ENCODE measurements at regions not wholly inside any gene's neighbourhood (a gene's known extent, or its start where the extent isn't known, plus 50 kb on each side); places are given as distances from the start of the nearest gene placed in this dataset.

DNA sequence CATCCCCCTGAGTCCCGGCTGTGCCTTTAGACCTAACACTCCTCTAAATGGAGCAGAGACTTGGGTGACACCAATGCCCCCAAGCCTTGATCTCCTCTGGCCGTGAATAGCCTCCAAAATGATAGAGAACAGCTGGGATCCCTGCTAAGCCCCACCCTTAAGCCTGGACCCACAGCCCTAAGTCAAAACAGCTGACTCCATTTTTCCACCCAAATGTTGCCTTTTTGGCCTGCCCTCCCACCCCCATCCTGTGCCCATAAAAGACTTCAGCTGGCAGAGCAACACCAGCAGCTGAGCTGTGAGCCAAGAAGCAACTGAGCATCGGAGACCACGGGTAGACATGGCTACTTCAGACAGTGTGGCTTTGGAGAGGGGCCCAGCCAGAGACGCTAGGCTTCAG is 420.8 kb downstream of the NPHP4 start:
- WGBS (ENCODE audit: insufficient coverage), result 72% methylated on average over 4 of the region's 5 CpGs
- peak; percentile 61 for DNase-seq
- H3K4me3 ChIP-seq (ENCODE audit: low read length), result no peak overlapping the region
- no peaks in the 10 kb centered on the region for H3K36me3 ChIP-seq (ENCODE audit: control insufficient read depth, insufficient read depth, low read length)
- H3K4me1 ChIP-seq (ENCODE audit: control insufficient read depth, insufficient read depth, low read length), result peaks cover 5% of the 10 kb centered on the region
- no peaks in the 10 kb centered on the region for H3K9me3 ChIP-seq (replicated peaks; ENCODE audit: control insufficient read depth, low read depth, low read length)
- H3K27me3 ChIP-seq (ENCODE audit: control insufficient read depth, insufficient read depth, low read length), result no peaks in the 10 kb centered on the region
- H3K27ac ChIP-seq (ENCODE audit: low read length), result no peak overlapping the region

- H3K27me3 ChIP-seq (ENCODE audit: control insufficient read depth, insufficient read depth, low read length), result no peaks in the 10 kb centered on the region
- no peaks in the 10 kb centered on the region for H3K36me3 ChIP-seq (ENCODE audit: control insufficient read depth, insufficient read depth, low read length)
- H3K27ac ChIP-seq (ENCODE audit: low read length), result no peak overlapping the region
- H3K9me3 ChIP-seq (replicated peaks; ENCODE audit: control insufficient read depth, low read depth, low read length), result no peaks in the 10 kb centered on the region
- peak; percentile 2 for DNase-seq
- H3K4me1 ChIP-seq (ENCODE audit: control insufficient read depth, insufficient read depth, low read length), result peaks cover 5% of the 10 kb centered on the region
- H3K4me3 ChIP-seq (ENCODE audit: low read length), result no peak overlapping the region
- 30% methylated on average over 2 of the region's 2 CpGs for WGBS (ENCODE audit: insufficient coverage)
Observed at GRCh38 chr1:5570931-5571330, 421.3 kb downstream of the NPHP4 start.

DNA sequence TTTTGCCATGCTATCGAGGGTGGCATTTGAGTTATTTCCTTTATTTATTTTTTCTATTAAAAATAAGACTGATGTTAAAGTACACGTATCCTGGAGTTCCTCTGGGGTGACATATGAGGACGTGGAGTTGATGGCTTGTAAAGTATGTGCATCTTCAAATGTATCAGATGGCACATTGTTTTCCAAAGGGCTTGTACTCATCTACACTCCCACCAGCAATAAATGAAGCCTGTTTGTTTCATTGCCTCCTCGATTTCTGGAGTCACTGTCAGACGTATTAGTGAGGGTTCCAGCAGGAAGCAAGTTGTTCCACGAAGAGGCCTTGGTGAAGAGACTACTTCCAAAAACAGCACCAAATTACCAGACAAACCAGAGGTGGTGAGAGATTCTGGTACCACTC is 423.9 kb downstream of the NPHP4 start:
- H3K4me3 ChIP-seq (ENCODE audit: low read length), result no peak overlapping the region
- H3K9me3 ChIP-seq (replicated peaks; ENCODE audit: control insufficient read depth, low read depth, low read length), result no peaks in the 10 kb centered on the region
- H3K4me1 ChIP-seq (ENCODE audit: control insufficient read depth, insufficient read depth, low read length), result peaks cover 5% of the 10 kb centered on the region
- H3K27ac ChIP-seq (ENCODE audit: low read length), result no peak overlapping the region
- H3K36me3 ChIP-seq (ENCODE audit: control insufficient read depth, insufficient read depth, low read length), result no peaks in the 10 kb centered on the region
- no CpG with 5 or more reads among the region's 6 CpGs for WGBS (ENCODE audit: insufficient coverage)
- DNase-seq, result no peak
- H3K27me3 ChIP-seq (ENCODE audit: control insufficient read depth, insufficient read depth, low read length), result peaks cover 3% of the 10 kb centered on the region

GRCh38 chr1:5567839-5568238 is 424.4 kb downstream of the NPHP4 start:
- H3K36me3 ChIP-seq (ENCODE audit: control insufficient read depth, insufficient read depth, low read length), result no peaks in the 10 kb centered on the region
- peaks cover 3% of the 10 kb centered on the region for H3K27me3 ChIP-seq (ENCODE audit: control insufficient read depth, insufficient read depth, low read length)
- peaks cover 5% of the 10 kb centered on the region for H3K4me1 ChIP-seq (ENCODE audit: control insufficient read depth, insufficient read depth, low read length)
- H3K4me3 ChIP-seq (ENCODE audit: low read length), result no peak overlapping the region
- WGBS (ENCODE audit: insufficient coverage), result 17% methylated on average over 1 of the region's 3 CpGs
- no peak for DNase-seq
- no peak overlapping the region for H3K27ac ChIP-seq (ENCODE audit: low read length)
- no peaks in the 10 kb centered on the region for H3K9me3 ChIP-seq (replicated peaks; ENCODE audit: control insufficient read depth, low read depth, low read length)

DNA sequence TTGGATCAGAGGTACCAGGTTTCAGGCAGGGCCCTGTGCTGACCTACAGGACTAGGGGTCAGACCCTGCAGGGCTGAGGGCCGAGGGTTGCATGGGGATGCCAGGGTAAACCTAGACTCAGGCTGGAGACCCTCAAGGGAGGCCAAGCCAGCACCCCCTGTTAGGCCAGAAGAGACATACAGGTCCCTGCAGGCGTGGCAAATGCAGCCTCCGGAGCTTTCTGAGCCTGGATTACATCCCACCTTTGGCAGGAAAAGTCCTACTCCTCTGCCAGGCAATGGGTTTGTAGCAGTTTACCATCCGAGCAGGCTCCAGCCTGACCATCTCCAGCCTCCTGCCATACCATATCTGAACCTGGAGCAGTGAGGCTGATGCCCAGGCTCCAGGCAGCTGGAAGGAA is 425.3 kb downstream of the NPHP4 start:
- 63% methylated on average over 4 of the region's 4 CpGs for WGBS (ENCODE audit: insufficient coverage)
- H3K4me1 ChIP-seq (ENCODE audit: control insufficient read depth, insufficient read depth, low read length), result peaks cover 5% of the 10 kb centered on the region
- H3K4me3 ChIP-seq (ENCODE audit: low read length), result no peak overlapping the region
- H3K9me3 ChIP-seq (replicated peaks; ENCODE audit: control insufficient read depth, low read depth, low read length), result no peaks in the 10 kb centered on the region
- no peak overlapping the region for H3K27ac ChIP-seq (ENCODE audit: low read length)
- DNase-seq, result no peak
- H3K36me3 ChIP-seq (ENCODE audit: control insufficient read depth, insufficient read depth, low read length), result no peaks in the 10 kb centered on the region
- H3K27me3 ChIP-seq (ENCODE audit: control insufficient read depth, insufficient read depth, low read length), result peaks cover 3% of the 10 kb centered on the region

- Histone ChIP-seq H3K9me3 (replicated peaks; ENCODE audit: control insufficient read depth, low read depth, low read length) (no peaks in the 10 kb centered on the region), H3K4me1 (ENCODE audit: control insufficient read depth, insufficient read depth, low read length) (no peaks in the 10 kb centered on the region), H3K27me3 (ENCODE audit: control insufficient read depth, insufficient read depth, low read length) (peaks cover 3% of the 10 kb centered on the region), H3K27ac (ENCODE audit: low read length) (no peak overlapping the region), H3K4me3 (ENCODE audit: low read length) (no peak overlapping the region), H3K36me3 (ENCODE audit: control insufficient read depth, insufficient read depth, low read length) (no peaks in the 10 kb centered on the region)
- WGBS (ENCODE audit: insufficient coverage), result 45% methylated on average over 13 of the region's 19 CpGs
- no peak for DNase-seq
Observed at GRCh38 chr1:5565281-5566125, 426.7 kb downstream of the NPHP4 start.

DNA sequence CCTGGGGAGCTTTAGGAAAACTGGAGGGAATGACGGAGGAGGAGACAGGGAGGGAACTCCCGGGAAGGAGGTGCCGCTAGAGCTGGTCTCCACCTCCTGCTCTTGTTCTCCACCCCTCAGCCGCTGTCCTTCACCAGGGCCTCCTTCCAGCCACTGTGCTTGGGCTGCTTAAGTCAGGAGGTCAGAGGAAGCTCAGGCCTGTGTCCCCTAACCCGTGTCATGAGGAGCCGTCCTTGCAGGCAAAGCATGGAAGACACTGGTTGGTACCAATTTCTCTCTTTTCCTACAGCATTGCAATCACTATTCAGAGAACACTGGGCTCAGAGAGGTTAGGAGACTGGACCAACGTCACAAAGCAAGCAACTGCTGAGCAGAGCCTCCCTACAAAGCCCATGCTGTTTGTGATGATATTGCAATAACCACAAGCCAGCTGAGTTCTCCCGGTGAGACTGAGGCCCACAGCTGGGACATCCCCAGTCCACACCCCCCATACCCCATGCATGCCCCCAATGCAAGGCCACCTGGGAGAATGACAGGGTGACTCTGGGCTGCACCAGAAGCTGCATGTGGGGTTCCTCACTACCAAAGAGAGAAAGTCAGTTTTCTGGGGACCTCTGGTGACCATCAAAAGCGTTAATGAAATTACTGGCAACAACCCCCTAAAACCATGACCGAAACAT is 427.5 kb downstream of the NPHP4 start:
- peaks cover 3% of the 10 kb centered on the region for H3K27me3 ChIP-seq (ENCODE audit: control insufficient read depth, insufficient read depth, low read length)
- 70% methylated on average over 8 of the region's 10 CpGs for WGBS (ENCODE audit: insufficient coverage)
- H3K36me3 ChIP-seq (ENCODE audit: control insufficient read depth, insufficient read depth, low read length), result no peaks in the 10 kb centered on the region
- no peaks in the 10 kb centered on the region for H3K9me3 ChIP-seq (replicated peaks; ENCODE audit: control insufficient read depth, low read depth, low read length)
- no peaks in the 10 kb centered on the region for H3K4me1 ChIP-seq (ENCODE audit: control insufficient read depth, insufficient read depth, low read length)
- H3K4me3 ChIP-seq (ENCODE audit: low read length), result no peak overlapping the region
- no peak for DNase-seq
- H3K27ac ChIP-seq (ENCODE audit: low read length), result no peak overlapping the region

- H3K27ac ChIP-seq (ENCODE audit: low read length), result no peak overlapping the region
- H3K4me1 ChIP-seq (ENCODE audit: control insufficient read depth, insufficient read depth, low read length), result no peaks in the 10 kb centered on the region
- H3K27me3 ChIP-seq (ENCODE audit: control insufficient read depth, insufficient read depth, low read length), result peaks cover 3% of the 10 kb centered on the region
- H3K4me3 ChIP-seq (ENCODE audit: low read length), result no peak overlapping the region
- DNase-seq, result no peak
- H3K36me3 ChIP-seq (ENCODE audit: control insufficient read depth, insufficient read depth, low read length), result no peaks in the 10 kb centered on the region
- no peaks in the 10 kb centered on the region for H3K9me3 ChIP-seq (replicated peaks; ENCODE audit: control insufficient read depth, low read depth, low read length)
- WGBS (ENCODE audit: insufficient coverage), result 83% methylated on average over 9 of the region's 14 CpGs
Observed at GRCh38 chr1:5563861-5564577, 428.2 kb downstream of the NPHP4 start.

GRCh38 chr1:5562769-5563168 is 429.5 kb downstream of the NPHP4 start:
- DNase-seq, result no peak

GRCh38 chr1:5562331-5562730 is 429.9 kb downstream of the NPHP4 start:
- no peak overlapping the region for H3K27ac ChIP-seq (ENCODE audit: low read length)
- no peaks in the 10 kb centered on the region for H3K4me1 ChIP-seq (ENCODE audit: control insufficient read depth, insufficient read depth, low read length)
- H3K36me3 ChIP-seq (ENCODE audit: control insufficient read depth, insufficient read depth, low read length), result no peaks in the 10 kb centered on the region
- no peak overlapping the region for H3K4me3 ChIP-seq (ENCODE audit: low read length)
- peaks cover 3% of the 10 kb centered on the region for H3K27me3 ChIP-seq (ENCODE audit: control insufficient read depth, insufficient read depth, low read length)
- 68% methylated on average over 2 of the region's 3 CpGs for WGBS (ENCODE audit: insufficient coverage)
- H3K9me3 ChIP-seq (replicated peaks; ENCODE audit: control insufficient read depth, low read depth, low read length), result peaks cover 3% of the 10 kb centered on the region
- no peak for DNase-seq

More at GRCh38 chr1:5562769-5563168, 429.5 kb downstream of the NPHP4 start:
- WGBS (ENCODE audit: insufficient coverage), result 69% methylated on average over 4 of the region's 4 CpGs
- H3K27ac ChIP-seq (ENCODE audit: low read length), result no peak overlapping the region
- H3K9me3 ChIP-seq (replicated peaks; ENCODE audit: control insufficient read depth, low read depth, low read length), result peaks cover 3% of the 10 kb centered on the region
- H3K4me3 ChIP-seq (ENCODE audit: low read length), result no peak overlapping the region
- peaks cover 3% of the 10 kb centered on the region for H3K27me3 ChIP-seq (ENCODE audit: control insufficient read depth, insufficient read depth, low read length)
- no peaks in the 10 kb centered on the region for H3K36me3 ChIP-seq (ENCODE audit: control insufficient read depth, insufficient read depth, low read length)
- no peaks in the 10 kb centered on the region for H3K4me1 ChIP-seq (ENCODE audit: control insufficient read depth, insufficient read depth, low read length)
